Right ventricle myocardium superior (tissue), 1 donor: ENCODE measurements at regions not wholly inside any gene's neighbourhood (a gene's known extent, or its start where the extent isn't known, plus 50 kb on each side); places are given as distances from the start of the nearest gene placed in this dataset.
A peak's percentile ranks its signal among the peaks of the same experiment; 100 is the strongest.
"Not testable (repeated sequence)": the region's sequence is repeated elsewhere in the genome, so short reads cannot be mapped to it uniquely, and the experiment has no call there.

Experiments used
- ATAC-seq: fragments of 200-7000 bp; cut with Tn5 transposase; one replicate; pipeline ENCODE4 v1.9.1; 2020; ENCODE audit warnings: mild to moderate bottlenecking; ENCODE audit not compliant: poor library complexity
- DNase-seq: peaks from one replicate; pipeline ENCODE4 v3.0.0-alpha.2; 2020
- intact Hi-C: fragments of 100-400 bp; cut with DNase I; formaldehyde crosslinking; loops from one replicate; pipeline ENCODE4 v1.11.2; 2022
- donor health status: DM: no; HTN: yes; CAD: no; lungs with severe emphysema.

DNA sequence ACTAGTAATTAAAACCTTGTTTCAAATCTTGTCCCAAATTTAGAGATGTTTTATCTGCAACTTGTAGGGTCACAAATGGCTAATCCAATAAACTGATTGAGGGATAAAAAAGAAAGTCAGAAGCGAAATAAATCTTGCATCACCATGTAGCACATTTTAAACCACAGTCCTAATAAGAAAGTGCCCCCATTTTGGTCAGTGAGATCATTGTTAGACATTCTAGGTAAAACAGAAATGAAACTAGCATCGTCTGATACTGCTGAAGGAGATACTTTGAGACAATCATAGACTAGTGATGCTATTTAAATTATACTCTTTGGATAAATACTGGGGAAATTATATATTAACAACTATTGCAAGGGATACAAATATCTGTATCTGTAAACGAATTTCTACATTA lies 247.9 kb downstream of the AMY1C start:
- no peak for ATAC-seq
- no peak for DNase-seq
- intact Hi-C loops = no loop called here

DNA sequence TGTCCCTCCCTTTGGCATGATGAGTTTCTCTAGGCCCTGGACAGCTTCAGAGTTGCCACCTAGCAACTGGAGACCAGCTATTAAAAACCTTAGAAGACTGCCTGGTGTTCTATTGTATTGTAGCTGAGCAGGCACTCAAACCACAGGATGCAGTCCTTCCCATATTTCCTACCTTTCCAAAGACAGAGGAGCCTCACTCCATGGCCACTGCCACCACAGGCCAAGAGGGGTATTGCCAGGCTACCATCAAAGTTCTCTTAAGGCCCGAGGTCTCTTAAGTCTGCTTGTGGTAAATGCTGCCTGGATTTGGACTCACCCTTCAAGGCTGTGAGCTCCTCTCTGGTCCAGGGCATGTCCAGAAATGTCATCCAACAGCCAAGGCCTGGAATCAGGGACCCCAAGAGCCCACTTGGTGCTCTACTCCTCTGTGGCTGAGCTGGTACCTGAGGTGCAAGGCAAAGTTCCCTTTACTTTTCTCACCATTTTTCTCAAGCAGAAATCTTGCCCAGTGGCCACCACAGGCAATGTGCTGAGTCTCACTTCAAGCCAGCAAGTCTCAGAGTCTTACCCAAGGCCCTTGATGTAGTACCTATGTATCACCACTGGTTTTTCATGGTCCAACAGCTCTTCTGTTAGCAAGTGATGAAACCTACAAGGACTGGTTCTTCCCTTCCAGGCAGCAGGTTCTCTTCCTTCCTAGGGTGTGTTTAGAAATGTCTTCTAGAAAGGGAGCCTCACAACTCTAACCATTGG lies 269.4 kb downstream of the AMY1C start:
- intact Hi-C loops = no loop called here
- ATAC-seq (no peak), DNase-seq (no peak)

DNA sequence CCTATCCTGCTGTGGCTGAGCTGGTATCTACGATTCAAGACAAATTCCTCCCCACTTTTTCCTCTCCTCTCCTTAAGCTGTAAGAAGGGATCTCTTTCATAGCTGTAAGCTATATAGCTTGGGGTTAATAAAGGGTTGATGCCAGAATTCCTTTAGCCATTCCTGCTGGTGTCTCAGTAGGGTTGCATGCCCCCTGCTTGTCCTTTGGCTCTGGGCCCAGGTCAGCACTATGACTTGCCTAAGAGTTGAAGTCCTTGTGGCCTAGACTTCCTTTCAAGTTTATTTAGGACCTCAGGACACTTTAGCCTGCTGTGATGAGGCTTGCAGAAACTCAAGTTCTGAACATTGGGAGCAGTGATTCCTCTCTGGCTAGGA lies 270.0 kb downstream of the AMY1C start:
- DNase-seq (no peak), ATAC-seq (no peak)
- intact Hi-C loops = no loop called here

DNA sequence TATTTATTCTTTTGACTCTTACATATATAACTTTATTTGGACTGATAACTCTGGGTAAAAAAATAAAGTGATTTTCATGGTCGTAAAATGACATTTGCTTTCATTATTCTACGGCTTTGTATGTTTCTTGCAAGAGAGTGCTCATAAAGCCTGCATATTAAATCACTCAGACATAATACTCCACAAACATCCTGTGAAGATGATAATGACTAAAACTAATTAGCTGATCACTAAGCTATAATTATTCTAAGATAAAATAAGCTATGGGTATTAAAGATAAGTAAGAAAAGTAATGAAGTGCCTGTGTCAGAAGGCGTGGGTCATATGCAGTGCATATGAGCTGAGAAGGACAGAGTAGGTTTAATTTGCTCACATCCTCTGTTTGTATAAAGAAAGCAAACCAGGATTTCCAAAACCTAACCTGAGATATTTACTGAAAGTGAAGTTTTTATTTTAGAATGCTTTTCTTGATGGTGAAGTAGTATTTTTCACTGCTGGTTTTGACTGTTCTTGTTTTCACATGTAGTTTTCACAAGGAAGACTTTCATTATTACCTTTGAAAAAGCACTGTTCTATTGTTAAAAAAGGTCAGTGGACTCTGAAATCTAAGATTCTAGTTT lies 278.8 kb downstream of the AMY1C start:
- intact Hi-C loops = no loop called here
- DNase-seq (no peak), ATAC-seq (no peak)

DNA sequence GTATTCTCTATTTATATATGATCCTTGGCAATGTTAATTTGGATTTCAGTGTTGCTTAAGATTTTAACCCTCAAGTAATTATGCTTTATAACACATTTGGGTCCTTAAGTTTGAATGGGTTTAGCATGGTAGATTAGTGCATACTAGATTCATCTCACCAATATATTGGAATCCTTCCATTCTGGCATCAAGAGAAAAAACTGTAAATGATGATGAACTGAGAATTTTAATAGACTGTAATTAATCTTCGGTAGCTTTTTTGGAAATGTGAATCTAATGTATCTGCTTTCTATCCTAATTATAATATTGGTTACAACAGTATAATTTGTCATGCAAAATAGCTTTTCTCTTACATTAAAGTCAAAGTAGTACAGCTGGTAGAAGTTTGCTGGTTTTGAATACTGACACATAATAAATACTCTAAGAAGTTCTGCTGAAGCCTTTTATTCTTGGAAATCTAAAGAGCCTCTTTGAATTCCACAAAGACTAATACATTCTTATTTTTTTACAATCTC lies 279.8 kb downstream of the AMY1C start:
- DNase-seq = no peak
- intact Hi-C loops = no loop called here
- ATAC-seq = no peak

DNA sequence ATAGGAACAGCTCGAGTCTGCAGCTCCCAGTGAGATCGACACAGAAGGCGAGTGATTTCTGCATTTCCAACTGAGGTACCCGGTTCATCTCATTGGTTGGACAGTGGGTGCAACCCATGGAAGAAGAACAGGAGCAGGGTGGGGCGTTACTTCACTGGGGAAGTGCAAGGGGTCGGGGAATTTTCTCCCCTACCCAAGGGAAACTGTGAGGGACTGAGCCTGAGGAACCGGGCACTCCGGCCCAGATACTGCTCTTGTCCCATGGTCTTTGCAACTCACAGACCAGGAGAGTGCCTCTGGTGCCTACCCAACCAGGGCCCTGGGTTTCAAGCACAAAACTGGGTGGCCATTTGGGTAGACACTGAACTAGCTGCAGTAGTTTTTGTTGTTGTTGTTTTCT lies 307.1 kb downstream of the AMY1C start:
- DNase-seq (no peak), ATAC-seq (no peak)
- intact Hi-C loops = no loop called here

DNA sequence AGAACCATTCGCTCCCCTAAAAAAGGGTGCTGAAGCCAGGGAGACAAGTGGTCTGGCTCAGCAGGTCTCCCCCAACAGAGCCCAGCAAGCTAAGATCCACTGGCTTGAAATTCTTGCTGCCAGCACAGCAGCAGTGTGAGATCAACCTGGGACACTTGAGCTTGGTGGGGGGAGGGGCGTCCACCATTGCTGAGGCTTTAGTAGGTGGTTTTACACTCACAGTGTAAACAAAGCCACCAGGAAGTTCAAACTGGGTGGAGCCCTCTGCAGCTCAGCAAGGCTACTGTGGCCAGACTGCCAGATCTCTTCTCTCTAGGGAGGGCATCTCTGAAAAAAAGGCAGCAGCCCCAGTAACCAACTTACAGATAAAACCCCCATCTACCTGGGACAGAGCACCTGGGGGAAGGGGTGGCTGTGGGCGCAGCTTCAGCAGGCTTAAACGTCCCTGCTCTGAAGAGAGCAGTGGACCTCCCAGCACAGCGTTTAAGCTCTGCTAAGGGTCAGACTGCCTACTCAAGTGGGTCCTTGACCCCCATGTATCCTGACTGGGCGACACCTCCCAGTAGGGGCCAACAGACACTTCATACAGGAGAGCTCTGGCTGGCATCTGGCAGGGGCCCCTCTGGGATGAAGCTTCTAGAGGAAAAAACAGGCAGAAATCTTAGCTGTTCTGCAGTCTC lies 307.7 kb downstream of the AMY1C start:
- ATAC-seq, intact Hi-C loops, DNase-seq: not testable (repeated sequence)

DNA sequence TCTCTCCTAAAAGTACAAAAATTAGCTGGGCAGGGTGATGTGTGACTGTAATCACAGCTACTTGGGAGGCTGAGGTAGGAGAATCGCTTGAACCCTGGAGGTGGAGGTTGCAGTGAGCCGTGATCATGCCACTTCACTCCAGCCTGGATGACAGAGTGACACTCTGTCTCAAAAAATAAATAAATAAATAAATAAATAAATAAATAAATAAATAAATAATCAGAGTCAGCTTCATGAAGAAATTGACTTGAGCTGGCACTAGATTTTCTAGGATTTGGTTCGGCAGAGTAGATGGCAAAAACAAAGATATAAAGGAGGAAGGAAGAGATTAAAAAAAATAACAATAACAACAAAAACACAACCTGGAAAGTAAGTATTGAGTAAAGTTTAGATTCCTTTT lies 311.9 kb downstream of the AMY1C start:
- intact Hi-C loops, ATAC-seq, DNase-seq: not testable (repeated sequence)

DNA sequence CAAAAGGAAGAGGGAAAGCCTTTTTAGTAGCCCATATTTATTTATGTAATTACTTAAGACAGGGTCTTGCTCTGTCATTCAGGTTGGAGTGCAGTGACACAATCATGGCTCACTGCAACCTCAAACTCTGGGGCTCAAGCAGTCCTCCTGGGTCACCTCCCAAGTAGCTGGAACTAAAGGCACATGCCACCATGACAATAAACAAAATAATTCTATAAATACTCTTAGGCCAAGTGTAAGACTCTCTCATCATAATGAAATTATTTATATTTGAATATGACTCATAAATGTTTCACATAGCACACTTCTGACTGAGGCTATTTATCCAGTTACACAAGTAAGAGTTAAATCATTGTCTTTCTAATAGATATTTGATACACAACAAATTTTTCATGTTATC lies 314.7 kb downstream of the AMY1C start:
- DNase-seq (no peak), ATAC-seq (no peak)
- intact Hi-C loops = no loop called here

DNA sequence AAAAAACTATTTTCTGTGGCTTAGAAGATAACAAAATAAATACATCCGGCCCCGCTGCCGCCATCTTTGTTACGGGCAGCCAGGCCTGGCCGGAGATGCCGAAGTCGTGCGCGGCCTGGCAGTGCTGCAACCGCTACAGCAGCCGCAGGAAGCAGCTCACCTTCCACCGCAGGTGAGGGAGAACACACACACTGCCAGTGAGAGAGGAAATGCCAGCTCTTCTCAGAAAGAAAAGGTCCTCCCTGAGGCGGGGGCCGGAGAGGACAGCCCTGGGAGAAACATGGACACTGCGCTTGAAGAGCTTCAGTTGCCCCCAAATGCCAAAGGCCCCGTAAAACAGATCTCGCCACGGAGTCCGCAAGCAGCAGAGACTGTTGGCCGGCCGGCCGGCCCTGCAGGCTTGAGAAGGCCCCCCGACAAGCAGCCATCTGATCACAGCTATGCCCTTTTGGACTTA lies 323.2 kb downstream of the AMY1C start:
- intact Hi-C loops = no loop called here
- DNase-seq (peak; percentile 34), ATAC-seq (no peak)

DNA sequence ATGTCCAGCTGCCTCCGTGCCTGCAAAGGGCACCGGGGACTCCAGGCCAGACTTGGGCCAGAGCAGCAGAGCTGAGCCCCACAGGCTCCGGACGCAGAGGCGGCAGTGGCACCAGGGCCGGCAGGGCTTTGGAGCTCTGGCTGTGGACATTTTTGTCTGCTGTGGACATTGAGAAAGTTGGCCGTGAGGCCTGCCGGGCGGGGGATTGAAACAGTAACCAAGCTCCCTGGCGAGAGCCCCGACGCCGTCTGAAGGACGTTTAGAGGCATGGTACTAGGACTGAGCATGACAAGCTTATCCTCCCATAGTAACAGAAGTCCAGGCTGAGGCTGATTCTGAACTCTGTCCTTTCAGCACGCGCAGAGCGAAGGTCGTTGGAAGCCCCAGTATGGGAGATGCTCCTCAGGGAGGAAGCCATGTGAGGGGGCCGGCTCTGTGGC lies 323.8 kb downstream of the AMY1C start:
- intact Hi-C loops = no loop called here
- ATAC-seq (no peak), DNase-seq (peak; percentile 29)

DNA sequence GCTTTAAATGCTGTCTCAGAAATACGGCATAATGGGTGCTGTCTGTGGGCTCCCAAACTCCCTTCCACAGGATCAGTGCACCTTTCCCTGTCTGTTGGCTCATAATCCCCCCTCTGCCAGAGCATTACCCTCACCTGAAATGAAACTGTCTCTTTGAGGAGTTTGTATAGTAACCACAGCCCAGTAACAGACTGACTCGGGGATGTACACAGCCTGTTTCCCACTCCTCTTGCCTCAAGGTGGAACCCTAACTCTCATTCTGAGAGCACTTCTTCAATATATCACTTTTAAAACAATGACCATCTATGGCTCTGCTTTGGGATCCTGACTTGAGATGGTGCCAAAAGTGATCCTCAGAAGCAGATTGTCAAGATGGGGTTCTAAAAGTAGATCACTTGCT lies 332.5 kb downstream of the AMY1C start:
- ATAC-seq (no peak), DNase-seq (no peak)
- intact Hi-C loops = no loop called here

DNA sequence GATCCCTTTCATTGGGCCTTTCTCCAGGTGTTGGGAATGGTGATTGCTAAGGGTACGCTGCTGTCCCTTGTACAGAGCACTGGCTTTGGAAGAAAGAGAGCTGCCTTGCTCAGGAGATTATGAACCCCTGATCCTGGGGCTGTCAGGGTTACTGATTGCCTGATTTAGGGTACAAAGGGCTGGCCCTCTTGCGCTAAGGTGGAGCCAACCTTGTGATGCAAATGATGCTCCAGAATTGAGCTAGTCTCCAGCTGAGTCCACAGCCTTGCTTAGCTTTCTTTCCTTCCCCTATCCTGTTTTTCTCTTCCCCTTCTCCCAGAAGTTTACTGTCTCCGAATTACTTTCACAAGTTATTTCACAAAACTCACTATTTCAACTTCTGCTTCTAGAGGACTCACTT lies 334.7 kb downstream of the AMY1C start:
- intact Hi-C loops = no loop called here
- ATAC-seq = no peak
- DNase-seq = no peak

DNA sequence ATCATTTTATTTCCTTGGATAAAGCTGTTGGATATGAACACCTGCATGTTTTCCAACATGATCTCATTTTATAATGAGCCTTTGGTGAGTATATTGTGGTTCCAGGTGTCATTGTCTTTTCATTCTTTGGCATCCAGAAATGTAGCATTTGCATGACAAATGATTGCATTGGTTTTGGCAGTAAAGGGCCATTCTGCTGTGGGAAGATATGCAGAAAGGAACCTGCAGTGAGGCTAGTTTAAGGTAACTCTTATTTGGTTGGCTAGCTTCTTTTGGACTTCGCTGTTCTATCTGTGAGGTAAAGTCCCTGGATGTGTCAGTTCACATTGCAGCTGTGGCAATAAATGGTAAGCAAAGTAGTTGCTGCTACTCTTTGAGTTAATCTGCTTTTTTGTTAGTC lies 343.0 kb downstream of the AMY1C start:
- DNase-seq = no peak
- intact Hi-C loops = no loop called here
- ATAC-seq = no peak

DNA sequence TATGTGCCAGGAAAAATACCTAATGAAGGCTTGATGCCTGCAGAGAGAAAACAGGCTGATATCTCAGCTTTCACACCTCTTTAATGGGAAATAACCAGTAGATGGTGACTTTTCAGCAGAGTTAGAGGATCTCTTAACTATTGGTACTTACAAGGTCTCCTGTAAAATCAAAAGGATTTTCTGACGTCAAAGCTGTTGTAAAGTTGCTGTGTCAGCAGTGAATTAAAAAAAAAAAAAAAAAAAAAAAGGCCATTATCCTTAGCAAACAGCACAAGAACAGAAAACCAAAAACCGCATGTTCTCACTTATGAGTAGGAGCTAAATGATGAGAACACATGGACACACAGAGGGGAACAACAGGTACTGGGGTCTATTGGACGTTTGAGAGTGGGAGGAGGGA lies 349.1 kb downstream of the AMY1C start:
- intact Hi-C loops = no loop called here
- ATAC-seq (no peak), DNase-seq (no peak)

DNA sequence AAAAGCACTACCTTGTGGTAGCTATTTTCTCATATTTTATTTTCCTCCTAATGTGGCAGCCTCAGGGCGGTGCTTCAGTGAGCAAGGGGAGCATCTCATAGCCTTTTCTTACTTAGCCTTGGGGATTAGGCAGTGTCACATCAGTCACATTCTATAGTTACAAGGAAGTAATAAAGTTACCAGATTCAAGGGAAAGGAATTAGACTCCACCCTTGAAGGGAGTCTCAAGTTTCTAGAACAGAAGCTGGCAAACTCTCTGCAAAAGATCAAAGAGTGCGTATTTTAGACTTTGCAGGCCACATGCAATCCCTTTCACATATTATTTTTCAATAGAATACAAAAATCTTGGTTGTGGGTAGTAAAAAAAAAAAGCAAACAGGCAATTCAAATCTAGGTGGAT lies 350.4 kb downstream of the AMY1C start:
- intact Hi-C loops = no loop called here
- DNase-seq (no peak), ATAC-seq (no peak)

DNA sequence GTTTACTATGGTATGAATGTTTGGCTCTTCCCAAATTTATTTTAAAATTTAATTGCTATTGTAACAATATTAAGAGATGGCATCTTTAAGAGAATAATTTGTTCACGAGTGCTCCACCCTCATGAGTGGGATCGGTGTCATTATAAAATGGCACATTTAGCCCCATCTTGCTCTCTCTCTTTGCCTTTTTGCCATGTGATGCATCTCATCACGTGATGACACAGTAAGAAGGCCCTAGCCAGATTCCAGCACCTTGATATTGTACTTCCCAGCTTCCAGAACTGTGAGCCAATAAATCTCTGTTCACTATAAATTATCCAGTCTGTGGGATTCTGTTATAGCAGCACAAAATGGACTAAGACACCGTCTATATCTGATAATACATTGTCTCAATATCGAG lies 355.8 kb downstream of the AMY1C start:
- no peak for ATAC-seq
- intact Hi-C loops = no loop called here
- DNase-seq = no peak

DNA sequence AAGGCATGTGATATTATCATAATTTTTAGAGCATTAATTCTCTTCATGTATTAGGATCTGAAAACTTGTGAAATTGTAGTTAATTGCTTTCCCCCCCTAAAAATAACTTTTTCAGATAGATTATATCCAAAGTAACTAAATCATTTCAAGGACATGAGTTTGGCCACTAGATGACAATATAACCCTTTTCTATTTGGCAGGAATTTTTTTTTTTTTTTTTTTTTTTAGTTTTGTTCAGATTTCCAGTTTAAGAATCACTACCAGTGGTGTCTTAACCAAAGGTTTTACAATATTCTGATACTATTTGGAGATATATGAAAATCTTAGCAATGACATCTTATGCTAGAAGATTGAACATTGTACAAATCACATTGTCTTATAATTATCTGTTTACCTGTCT lies 370.8 kb downstream of the AMY1C start:
- no peak for DNase-seq
- intact Hi-C loops = no loop called here
- no peak for ATAC-seq

DNA sequence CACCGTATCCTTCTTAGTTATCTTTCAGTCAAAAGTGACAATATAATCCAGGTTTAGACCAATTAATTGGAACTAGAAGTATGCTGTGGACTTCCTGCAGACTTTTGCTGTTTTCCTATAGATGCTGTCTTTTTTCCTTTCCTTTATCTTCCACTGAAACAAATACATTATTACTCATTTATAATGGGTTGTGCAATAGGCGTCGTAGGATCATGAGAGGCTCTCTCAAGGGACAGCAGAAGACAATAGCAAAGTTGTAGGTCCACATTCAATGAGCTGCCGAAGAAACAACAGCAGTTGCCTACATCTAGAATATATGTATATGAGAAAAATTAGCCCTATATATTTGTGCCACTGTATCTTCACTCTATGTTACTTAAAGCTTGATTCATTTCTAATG lies 371.6 kb downstream of the AMY1C start:
- DNase-seq (no peak), ATAC-seq (no peak)
- intact Hi-C loops = no loop called here

DNA sequence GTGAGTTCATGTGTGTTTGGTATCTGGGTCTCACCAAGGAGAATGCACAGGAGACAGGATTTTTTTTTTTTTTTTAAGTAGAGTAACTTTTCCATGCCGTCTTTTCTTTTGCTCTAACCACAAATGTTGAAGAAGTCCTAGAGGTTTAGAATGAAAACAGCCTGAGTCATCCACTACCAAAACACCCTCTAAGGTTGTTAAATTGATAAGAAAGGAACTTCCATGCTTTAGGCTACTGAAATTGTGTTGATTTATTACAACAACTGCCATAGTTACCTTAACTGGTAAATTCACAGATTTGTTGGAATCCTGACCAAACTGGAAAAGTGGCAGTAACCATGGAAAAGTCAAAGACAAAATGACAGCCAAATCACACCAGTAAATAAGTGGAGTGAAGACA lies 375.6 kb downstream of the AMY1C start:
- DNase-seq (no peak), ATAC-seq (no peak)
- intact Hi-C loops = no loop called here
